Cerebellar nuclear complex (tissue), 1 donor: ENCODE measurements at regions not wholly inside any gene's neighbourhood (a gene's known extent, or its start where the extent isn't known, plus 50 kb on each side); places are given as distances from the start of the nearest gene placed in this dataset.
"Not testable (repeated sequence)": the region's sequence is repeated elsewhere in the genome, so short reads cannot be mapped to it uniquely, and the experiment has no call there.

Source experiments
- DNase-seq, 2 experiments: peaks; one replicate each; lab custom pipeline; 2025; lab: John Stamatoyannopoulos, UW

DNA sequence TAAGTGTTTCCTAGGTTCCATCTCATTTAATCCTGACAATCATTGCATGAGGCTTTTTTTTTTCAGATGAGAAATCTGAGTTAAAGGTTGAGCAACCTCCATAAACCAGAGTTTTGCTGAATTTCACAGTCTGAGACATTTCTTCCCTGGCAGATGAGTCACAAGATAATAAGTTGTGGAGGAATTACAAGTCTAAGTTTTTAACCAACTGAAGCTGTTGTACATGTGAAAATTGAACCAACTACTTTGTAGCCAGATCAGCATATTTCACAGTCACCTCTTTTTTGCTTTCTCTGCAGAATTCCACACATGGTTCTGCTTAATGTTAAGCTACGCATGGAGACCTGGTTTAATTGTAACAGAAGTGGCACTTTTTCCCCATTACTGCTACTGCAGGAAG lies 765.6 kb downstream of the CDH11 start:
- DNase-seq = no peak

DNA sequence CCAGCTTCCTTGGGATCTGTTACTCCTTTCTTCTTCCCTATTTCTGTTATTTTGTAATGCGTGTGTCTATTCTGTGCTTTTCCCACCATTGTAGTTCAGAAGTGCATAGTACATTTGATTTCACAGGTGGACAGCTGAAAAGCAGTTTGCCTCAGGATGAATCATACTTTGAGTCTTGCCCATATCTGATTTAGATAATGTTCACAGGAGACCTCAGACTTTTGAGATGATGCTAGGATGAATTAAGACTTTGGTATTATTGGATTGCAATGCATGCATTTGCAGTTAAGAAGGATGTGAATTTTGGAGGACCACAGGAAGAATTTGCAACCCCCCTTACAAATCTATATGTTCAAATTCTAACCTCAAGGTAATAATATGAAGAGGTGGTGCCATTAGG lies 769.6 kb downstream of the CDH11 start:
- no peak for DNase-seq

DNA sequence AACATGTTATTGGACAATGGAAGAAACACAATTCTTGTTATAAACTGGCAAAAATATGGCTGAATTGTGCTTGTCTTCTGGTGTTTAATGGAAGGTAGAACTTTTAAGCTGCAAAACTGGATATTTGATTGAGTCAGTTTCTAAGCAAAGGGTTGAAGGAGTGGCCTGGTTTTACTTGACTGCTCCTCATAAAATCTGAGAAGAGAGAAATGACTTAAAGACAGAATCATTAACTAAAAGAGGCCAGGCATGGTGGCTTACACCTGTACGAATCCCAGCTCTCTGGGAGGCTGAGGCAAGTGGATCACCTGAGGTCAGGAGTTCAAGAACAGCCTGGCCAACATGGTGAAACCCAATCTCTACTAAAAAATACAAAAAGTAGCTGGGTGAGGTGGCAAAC lies 770.7 kb downstream of the CDH11 start:
- DNase-seq = no peak

- DNase-seq = no peak
Observed at GRCh38 chr16:64346080-64346479, 775.8 kb downstream of the CDH11 start.

DNA sequence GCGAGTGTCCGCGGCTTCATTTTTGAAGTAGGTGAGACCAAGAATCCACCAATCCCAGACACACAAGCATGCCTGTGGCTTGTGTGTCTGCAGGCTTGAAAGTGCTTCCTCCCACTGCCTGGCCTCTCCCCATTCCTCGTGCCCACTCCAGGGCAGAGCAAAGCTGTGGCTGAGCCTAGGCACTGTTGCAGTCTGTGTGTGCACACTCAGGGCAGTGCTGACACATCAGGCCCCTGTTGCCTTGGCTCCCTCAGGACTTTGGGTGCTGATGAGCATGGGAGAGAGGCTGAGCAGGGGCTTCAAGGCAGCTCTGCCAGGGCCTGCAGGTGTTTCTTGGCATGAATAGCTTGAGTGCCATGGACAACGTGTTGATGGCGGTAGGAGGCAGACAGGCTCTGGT lies 776.7 kb downstream of the CDH11 start:
- no peak for DNase-seq

GRCh38 chr16:64343820-64344443 lies 777.9 kb downstream of the CDH11 start:
- DNase-seq = not testable (repeated sequence)

DNA sequence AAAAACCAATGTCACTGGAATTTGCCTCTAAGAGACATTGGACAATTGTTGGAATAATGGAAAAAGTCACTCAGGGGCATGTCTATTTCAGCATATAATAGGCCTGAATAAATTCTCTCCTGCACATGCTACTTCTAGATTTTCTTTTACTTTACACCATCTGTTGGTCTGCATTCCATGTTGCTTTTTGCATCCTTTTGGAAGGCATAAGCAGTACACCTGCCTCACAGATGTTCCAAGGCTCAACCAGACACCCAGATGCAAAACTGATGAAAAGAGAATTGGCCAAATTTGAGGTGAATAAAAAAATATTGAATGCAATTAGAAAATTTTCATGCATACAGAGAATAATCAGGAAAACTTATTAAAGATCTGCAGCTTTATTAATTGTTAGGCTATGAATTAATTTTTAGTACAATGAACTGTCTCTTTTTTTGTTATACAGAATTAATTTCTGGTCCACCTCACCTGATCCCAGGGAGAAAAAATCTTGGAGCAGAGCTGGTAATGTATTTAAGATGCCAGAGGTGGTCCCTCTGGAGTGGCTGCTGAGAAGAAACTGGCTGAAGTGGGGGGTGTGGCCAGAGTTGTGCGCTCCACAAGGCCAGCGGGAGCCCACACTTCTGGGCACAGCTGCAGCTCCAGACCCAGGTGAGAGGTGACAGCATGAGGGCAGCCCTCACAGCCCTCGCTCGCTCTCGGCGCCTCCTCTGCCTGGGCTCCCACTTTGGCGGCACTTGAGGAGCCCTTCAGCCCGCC lies 778.6 kb downstream of the CDH11 start:
- no peak for DNase-seq

GRCh38 chr16:64341336-64341735 lies 780.5 kb downstream of the CDH11 start:
- DNase-seq = not testable (repeated sequence)

DNA sequence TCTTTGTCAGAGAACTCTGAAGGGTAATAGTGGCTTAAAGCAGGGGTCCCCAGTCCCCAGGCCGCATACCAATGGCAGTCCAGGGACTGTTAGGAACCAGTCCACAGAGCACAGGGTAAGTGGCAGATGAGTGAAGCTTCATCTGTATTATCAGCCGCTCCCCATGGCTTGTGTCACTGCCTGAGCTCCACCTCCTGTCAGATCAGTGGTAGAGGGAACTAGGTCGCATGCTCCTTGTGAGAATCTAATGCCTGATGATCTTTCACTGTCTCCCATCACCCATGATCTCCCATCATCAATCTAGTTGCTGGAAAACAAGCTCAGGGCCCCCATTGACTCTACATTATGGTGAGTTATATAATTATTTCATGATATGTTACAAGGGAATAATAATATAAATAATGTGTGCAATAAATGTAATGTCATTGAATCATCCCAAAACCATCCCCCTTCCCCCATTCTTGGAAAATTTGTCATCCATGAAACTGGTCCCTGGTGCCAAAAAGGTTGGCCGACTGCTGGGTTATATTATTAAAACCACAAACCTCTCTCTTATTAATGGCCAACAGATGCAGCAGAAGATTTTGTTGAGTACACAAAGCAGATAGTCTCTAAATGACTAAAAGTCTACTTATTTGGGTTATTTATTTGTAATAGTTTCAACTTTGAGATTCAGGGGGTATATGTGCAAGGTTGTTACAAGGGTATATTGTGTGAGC lies 782.7 kb downstream of the CDH11 start:
- DNase-seq = no peak

- DNase-seq = no peak
Observed at GRCh38 chr16:64321881-64322280, 800.0 kb downstream of the CDH11 start.

DNA sequence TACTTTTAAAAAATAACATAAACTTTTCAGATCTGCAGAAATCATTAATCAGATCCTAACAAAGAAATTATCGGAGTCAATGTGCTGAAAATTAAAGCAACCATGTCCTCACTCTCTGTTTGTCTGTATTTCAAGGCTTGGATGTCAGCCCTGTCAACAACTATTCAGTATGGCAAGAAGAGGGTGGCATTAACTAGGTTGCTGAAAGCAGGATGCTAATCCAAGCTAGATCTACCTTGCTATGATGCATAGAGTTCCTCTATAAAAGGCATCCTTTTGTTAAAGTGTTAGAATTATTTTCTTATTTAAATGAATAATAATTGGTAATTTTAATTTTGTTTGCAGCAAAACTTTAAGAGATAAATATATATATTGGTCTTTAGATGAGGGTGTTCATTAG lies 800.8 kb downstream of the CDH11 start:
- no peak for DNase-seq

DNA sequence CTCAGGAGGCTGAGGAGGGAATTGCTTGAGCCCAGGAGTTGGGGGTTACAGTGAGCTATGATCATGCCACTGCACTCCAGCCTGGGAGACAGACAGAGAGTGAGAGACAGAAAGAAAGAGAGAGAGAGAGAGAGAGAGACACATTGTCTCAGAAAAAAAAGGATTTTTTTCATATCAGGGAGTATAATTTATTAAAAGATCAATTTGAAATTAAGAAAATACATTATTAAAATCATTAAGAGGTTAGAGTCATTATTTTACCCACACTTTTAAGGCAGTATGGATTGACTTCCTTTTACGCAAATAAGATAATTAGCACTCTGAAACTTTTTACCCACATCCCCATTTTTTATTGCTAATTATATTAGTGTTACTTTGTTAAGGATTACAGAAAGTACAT lies 804.3 kb downstream of the CDH11 start:
- no peak for DNase-seq

- DNase-seq = no peak
Observed at GRCh38 chr16:64313726-64314125, 808.1 kb downstream of the CDH11 start.

GRCh38 chr16:64312980-64313379 lies 808.9 kb downstream of the CDH11 start:
- no peak for DNase-seq

DNA sequence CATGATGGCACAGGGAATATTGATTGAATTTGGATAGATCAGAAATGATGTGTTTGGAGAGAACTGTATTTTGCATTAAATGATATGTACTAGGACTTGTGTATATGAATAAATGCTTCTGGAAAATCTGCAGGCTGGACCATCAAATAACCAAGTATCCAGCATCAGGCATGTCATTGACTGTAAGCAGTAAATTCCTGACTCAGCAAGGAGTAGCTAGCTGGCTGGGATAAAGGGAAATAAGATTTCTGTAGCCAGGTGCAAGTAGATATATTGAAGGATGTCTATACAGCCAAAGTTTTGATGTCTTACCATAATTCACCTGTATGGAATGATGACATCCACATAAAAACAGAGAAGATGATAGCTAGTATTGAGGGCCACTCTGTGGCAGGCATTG lies 809.6 kb downstream of the CDH11 start:
- no peak for DNase-seq

- DNase-seq = no peak
Observed at GRCh38 chr16:64311241-64311640, 810.6 kb downstream of the CDH11 start.

DNA sequence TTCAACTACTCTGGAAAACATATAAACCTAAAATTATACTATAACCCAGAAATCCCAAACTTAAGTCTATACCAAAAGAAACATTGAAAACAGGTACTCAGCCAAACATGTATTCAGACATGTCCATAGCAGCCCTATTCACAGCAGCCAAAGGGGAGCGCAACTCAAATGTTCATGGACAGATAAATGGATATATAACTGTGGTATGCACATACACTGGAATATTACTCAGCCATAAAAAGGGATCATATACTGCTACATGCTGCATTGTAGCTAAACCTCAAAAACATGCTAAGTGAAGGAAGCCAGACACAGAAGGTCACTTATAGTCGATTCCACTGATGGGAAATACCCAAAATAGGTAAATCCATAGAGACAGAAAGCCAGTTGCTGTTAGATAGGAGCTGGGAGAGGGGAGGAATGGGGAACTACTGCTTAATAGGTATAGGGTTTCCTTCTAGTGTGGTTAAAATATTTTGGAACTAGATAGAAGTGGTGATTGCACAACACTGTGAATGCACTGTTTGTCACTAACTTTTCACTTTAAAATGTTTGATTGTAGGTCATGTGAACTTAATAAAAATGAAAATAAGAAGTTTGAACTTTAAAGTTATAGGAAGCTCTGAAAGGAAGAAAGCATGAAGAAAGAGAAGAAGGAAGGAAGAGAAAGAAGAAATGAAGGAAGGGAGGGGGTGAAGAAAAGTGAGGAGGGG lies 812.3 kb downstream of the CDH11 start:
- DNase-seq = no peak

DNA sequence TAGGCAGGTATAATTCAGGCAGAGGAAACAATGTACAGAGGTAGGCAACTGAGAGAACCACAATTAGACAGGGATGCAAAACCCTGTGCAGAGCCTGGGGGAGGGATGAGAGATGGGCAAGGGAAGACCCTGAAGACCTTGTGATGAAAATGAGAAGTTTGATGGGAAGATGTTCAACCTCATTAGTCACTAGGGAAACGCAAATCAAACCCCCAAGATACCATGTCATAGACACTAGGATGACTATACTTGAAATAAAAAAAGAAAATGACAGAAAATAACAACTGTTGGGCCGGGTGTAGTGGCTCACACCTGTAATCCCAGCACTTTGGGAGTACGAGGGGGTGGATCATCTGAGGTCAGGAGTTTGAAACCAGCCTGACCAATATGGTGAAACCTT lies 813.1 kb downstream of the CDH11 start:
- no peak for DNase-seq

- no peak for DNase-seq
Observed at GRCh38 chr16:64307431-64307830, 814.4 kb downstream of the CDH11 start.

DNA sequence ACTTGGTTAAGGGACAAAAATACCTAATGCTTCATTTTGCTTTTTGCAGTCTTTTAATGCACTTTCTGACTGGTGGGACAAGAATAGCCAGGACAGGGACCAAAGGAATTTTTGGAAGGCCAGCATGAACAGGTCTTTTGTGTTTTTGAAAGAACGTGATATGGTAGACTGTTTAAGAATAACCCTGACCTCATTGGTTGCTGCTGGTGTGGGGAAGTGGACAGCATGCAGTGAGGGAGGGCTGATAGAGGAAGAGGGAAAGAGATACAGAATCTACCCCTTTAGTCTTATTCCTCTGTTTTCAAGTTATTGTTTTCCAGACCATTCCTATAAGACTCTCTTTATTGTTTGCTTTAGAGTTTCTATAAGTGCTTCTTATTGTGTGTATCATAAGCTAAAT lies 816.2 kb downstream of the CDH11 start:
- DNase-seq = no peak

DNA sequence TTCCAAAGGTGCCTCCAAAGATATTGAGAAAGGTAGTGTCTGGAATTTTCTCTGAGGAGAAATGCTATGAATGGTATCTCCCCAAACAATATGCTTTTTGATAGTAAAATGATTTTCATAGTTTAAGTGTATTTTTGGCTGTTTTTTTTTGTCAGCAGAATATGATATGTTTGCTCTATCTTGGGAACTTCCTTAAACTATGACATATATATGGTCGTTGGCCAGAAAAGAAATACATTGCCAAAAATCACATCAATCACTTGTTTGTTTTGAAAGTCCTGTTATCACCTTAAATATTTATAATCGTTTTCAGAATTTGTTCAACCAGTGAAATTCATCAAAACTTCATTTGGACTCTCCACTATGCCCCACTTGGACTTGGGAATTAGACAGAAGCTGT lies 816.9 kb downstream of the CDH11 start:
- no peak for DNase-seq

DNA sequence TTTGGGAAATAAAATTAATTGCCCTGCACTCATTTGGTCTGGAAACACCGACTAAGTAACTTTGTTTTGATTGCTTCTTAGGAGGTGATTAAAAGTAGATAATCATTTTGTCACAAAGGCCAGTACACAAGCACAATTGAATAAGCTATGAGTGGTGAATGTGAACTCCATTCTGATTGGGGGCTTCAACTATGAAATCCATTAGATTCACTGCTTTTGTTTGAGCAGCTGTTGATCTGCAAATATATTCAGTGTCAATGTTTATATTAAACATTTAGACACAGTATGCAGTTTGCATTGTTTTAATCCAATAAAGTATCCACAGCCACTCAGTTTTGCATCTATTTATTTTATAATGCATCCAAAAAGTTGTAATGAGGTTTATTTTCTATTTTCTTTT lies 817.5 kb downstream of the CDH11 start:
- DNase-seq = no peak
